Glutamatergic neuron (in vitro differentiated cells): ENCODE measurements at regions not wholly inside any gene's neighbourhood (a gene's known extent, or its start where the extent isn't known, plus 50 kb on each side); places are given as distances from the start of the nearest gene placed in this dataset.

ENCODE experiments used
- DNase-seq: peaks from one replicate; pipeline ENCODE4 v3.0.0; 2022
- H3K27ac Mint-ChIP-seq: one replicate; pipeline ENCODE4 v1.8.0; 2020; ENCODE audit warnings: mild to moderate bottlenecking, mixed read lengths, inconsistent platforms; ENCODE audit not compliant: unreplicated experiment
- H3K27me3 Mint-ChIP-seq: one replicate; pipeline ENCODE4 v1.8.0; 2020; ENCODE audit warnings: mild to moderate bottlenecking, moderate library complexity, mixed read lengths, inconsistent platforms; ENCODE audit not compliant: unreplicated experiment
- H3K36me3 Mint-ChIP-seq: one replicate; pipeline ENCODE4 v1.8.0; 2020; ENCODE audit warnings: mild to moderate bottlenecking, mixed read lengths, inconsistent platforms; ENCODE audit not compliant: unreplicated experiment
- H3K4me1 Mint-ChIP-seq: one replicate; pipeline ENCODE4 v1.8.0; 2020; ENCODE audit warnings: mild to moderate bottlenecking, low read depth, mixed read lengths, inconsistent platforms; ENCODE audit not compliant: unreplicated experiment
- H3K4me3 Mint-ChIP-seq: one replicate; pipeline ENCODE4 v1.8.0; 2020; ENCODE audit warnings: mild to moderate bottlenecking, mixed read lengths, inconsistent platforms; ENCODE audit not compliant: unreplicated experiment
- H3K9me3 Mint-ChIP-seq: one replicate; pipeline ENCODE4 v1.8.0; 2020; ENCODE audit warnings: mild to moderate bottlenecking, moderate library complexity, mixed read lengths, inconsistent platforms; ENCODE audit not compliant: unreplicated experiment
- TF ChIP-seq, protein P1 (sequence below): fragments of 200-600 bp; sonication (generic); IDR thresholded peaks from one replicate; pipeline ENCODE4 v1.5.0; 2021; ENCODE audit not compliant: partially characterized antibody, unreplicated experiment

DNA sequence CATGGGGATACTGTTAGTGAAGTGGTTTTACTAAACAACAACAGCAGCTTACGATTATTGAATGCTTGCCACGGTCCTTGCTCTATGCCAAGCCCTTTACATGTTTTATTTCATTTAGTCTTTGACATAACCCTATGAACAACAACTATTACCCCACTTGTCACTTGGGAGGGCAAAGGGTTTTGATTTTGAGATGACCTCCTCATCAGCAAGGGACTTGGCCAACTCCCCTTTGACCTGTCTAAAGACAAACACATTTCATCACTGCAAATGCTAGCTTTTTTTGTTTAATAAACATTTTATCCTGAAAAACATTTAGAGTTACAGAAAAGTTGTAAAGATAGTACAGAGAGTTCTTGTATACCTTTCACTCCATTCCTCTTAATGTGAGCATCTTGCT is 152.5 kb upstream of the WNT4 start:
- no peaks in the 10 kb centered on the region for H3K36me3 Mint-ChIP-seq
- H3K4me3 Mint-ChIP-seq, result no peak overlapping the region
- H3K4me1 Mint-ChIP-seq, result no peaks in the 10 kb centered on the region
- peaks cover 4% of the 10 kb centered on the region for H3K27me3 Mint-ChIP-seq
- TF ChIP-seq, protein P1, sequence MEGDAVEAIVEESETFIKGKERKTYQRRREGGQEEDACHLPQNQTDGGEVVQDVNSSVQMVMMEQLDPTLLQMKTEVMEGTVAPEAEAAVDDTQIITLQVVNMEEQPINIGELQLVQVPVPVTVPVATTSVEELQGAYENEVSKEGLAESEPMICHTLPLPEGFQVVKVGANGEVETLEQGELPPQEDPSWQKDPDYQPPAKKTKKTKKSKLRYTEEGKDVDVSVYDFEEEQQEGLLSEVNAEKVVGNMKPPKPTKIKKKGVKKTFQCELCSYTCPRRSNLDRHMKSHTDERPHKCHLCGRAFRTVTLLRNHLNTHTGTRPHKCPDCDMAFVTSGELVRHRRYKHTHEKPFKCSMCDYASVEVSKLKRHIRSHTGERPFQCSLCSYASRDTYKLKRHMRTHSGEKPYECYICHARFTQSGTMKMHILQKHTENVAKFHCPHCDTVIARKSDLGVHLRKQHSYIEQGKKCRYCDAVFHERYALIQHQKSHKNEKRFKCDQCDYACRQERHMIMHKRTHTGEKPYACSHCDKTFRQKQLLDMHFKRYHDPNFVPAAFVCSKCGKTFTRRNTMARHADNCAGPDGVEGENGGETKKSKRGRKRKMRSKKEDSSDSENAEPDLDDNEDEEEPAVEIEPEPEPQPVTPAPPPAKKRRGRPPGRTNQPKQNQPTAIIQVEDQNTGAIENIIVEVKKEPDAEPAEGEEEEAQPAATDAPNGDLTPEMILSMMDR, result no peak
- H3K27ac Mint-ChIP-seq, result no peak overlapping the region
- H3K9me3 Mint-ChIP-seq, result no peaks in the 10 kb centered on the region
- no peak for DNase-seq

DNA sequence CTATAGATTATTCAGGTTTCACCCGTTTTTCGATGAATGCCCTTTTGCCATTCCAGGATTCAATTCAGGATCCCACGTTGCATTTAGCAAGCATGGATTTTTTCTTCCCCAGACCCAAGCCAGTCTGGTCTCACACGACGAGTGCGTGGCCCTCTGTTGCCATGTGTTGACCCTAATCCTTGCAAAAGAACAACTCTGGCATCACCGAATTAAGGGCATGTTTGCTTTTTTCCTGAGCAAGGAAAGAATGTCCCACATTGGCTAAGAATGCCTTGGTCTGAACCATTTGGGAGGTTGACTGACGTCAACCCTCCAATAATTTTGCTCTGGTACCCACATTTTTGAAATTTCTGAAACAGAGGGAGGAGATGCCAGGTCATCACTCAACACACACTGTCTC is 153.0 kb upstream of the WNT4 start:
- peaks cover 4% of the 10 kb centered on the region for H3K27me3 Mint-ChIP-seq
- no peaks in the 10 kb centered on the region for H3K4me1 Mint-ChIP-seq
- H3K9me3 Mint-ChIP-seq, result no peaks in the 10 kb centered on the region
- no peaks in the 10 kb centered on the region for H3K36me3 Mint-ChIP-seq
- H3K27ac Mint-ChIP-seq, result no peak overlapping the region
- TF ChIP-seq, protein P1, result no peak
- DNase-seq, result no peak
- H3K4me3 Mint-ChIP-seq, result no peak overlapping the region

DNA sequence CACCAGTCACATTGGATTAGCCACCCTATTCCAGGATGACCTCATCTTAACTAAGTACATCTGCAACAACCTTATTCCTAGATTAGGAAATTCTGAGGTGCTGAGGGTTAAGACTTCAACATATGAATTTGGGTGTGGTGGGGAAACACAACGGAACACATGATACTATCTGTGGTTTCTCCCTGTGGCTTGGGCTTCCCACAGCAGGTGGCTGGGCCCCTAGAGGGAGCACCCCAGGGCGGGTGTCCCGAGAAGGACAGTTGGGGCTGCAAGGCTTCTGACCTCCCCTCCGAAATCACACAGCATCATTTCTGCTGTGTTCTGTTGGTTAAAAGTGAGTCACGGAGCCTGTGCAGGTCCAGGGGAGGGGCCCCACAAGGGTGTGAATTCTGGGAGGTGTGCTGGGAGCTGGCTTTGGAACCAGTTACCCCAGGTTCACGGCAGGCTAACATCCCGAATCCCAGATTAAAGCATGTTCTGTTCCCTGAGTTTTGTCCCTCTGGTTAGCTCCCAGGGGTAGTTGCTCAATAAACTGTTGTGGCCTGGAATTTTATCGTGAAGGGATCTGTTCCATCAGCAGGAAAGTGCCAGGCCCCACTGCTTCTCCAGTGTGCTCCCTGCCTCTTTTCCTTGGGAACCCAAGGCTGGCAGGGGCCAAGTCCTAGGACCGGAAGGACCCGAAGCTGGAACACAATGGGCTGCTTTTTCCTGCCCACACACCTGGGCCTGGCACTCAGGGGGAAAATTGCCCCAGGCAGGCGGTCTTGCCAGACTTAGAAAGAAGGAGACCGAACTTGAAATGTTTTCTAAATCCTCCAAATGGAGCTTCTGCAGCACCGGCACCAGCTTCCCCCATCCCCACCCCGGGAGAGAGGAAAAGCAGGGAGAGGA is 154.0 kb upstream of the WNT4 start:
- Mint-ChIP-seq H3K4me3 (no peak overlapping the region), H3K4me1 (no peaks in the 10 kb centered on the region), H3K27ac (no peak overlapping the region), H3K27me3 (peaks cover 1% of the 10 kb centered on the region), H3K9me3 (no peaks in the 10 kb centered on the region), H3K36me3 (no peaks in the 10 kb centered on the region)
- no peak for DNase-seq
- TF ChIP-seq, protein P1, result no peak

DNA sequence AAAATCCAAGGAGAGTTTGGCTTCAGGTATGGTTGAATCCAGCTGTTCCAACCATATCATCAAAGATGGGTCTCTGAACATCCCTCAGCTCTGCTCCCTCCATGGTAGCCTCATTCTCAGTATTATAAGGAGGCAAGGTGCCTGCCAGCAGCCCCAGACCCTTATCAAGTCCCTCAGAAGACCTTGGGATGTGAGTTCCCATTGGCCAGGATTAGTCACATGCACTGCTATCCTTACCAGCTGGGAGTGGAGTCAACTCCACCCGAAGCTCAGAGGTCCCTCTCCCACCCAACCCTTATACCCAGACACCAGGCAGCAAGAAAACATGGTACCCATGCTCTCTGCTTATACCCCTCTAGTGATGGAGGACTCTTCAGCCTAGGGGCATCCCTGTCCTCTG is 153.7 kb upstream of the ZBTB40 start:
- H3K4me3 Mint-ChIP-seq, result no peak overlapping the region
- no peaks in the 10 kb centered on the region for H3K4me1 Mint-ChIP-seq

DNA sequence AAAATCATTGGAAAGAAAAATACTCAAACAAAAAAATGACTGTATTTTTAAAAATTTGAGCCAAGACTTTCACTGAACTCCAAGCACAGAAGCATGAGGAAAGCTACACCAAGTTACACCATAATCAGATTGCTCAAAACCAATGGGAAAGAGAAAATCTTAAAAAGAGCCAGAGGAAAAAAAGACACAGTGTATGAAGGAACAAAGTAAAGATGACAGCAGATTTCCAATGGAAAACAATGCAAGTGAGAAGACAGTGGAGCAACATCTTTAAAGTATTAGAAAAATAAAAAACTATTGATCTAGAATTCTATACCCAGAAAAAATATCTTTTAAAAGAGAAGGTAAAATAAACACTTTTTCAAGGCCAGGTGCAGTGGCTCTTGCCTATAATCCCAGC is 147.8 kb upstream of the ZBTB40 start:
- Mint-ChIP-seq H3K36me3 (peaks cover 5% of the 10 kb centered on the region), H3K4me3 (no peak overlapping the region)

More for the DNA sequence above, 153.7 kb upstream of the ZBTB40 start:
- H3K36me3 Mint-ChIP-seq, result no peaks in the 10 kb centered on the region
- H3K9me3 Mint-ChIP-seq, result no peaks in the 10 kb centered on the region
- peaks cover 1% of the 10 kb centered on the region for H3K27me3 Mint-ChIP-seq
- H3K27ac Mint-ChIP-seq, result no peak overlapping the region
- TF ChIP-seq, protein P1, result no peak
- no peak for DNase-seq

More for the DNA sequence above, 147.8 kb upstream of the ZBTB40 start:
- Mint-ChIP-seq H3K27ac (no peak overlapping the region), H3K4me1 (no peaks in the 10 kb centered on the region), H3K9me3 (peaks cover 2% of the 10 kb centered on the region), H3K27me3 (no peaks in the 10 kb centered on the region)
- TF ChIP-seq, protein P1, result no peak
- DNase-seq, result no peak
